Renal cortex interstitium (tissue), 11 donors: ENCODE measurements at regions not wholly inside any gene's neighbourhood (a gene's known extent, or its start where the extent isn't known, plus 50 kb on each side); places are given as distances from the start of the nearest gene placed in this dataset.

Experiments
- DNase-seq, 11 donors: peaks; one replicate each; pipeline ENCODE4 v3.0.0-alpha.2; 2013; ENCODE audit warnings: low read depth in 9 of 11, low spot score in 4 of 11; ENCODE audit errors: extremely low read depth in 1 of 11

GRCh38 chr1:108082738-108083562 is 117.2 kb downstream of the SLC25A24 start:
- no peak for DNase-seq

- DNase-seq = no peak
Observed at GRCh38 chr1:108082001-108082400, 117.0 kb upstream of the VAV3 start.

GRCh38 chr1:108080448-108080847 is 115.5 kb upstream of the VAV3 start:
- DNase-seq = no peak

GRCh38 chr1:108079440-108080025 is 114.6 kb upstream of the VAV3 start:
- no peak for DNase-seq

GRCh38 chr1:108077991-108078390 is 113.0 kb upstream of the VAV3 start:
- DNase-seq = no peak

- DNase-seq = no peak
Observed at GRCh38 chr1:108075055-108075454, 110.1 kb upstream of the VAV3 start.

- DNase-seq = no peak
Observed at GRCh38 chr1:108072776-108073175, 107.8 kb upstream of the VAV3 start.

- DNase-seq = no peak
Observed at GRCh38 chr1:108072212-108072611, 107.2 kb upstream of the VAV3 start.

- no peak for DNase-seq
Observed at GRCh38 chr1:108071601-108072000, 106.6 kb upstream of the VAV3 start.

- no peak for DNase-seq
Observed at GRCh38 chr1:108070662-108071061, 105.7 kb upstream of the VAV3 start.

- DNase-seq = no peak
Observed at GRCh38 chr1:108067884-108068540, 103.0 kb upstream of the VAV3 start.

- DNase-seq = no peak
Observed at GRCh38 chr1:108066808-108067207, 101.8 kb upstream of the VAV3 start.

GRCh38 chr1:108064255-108064654 is 99.3 kb upstream of the VAV3 start:
- no peak for DNase-seq

- DNase-seq = no peak
Observed at GRCh38 chr1:108063703-108064102, 98.7 kb upstream of the VAV3 start.

- no peak for DNase-seq
Observed at GRCh38 chr1:108059945-108060344, 95.0 kb upstream of the VAV3 start.

- peak in 1 of 11 donors; percentile 26 for DNase-seq
Observed at GRCh38 chr1:108057541-108057940, 92.6 kb upstream of the VAV3 start.

GRCh38 chr1:108056436-108056990 is 91.5 kb upstream of the VAV3 start:
- no peak for DNase-seq

GRCh38 chr1:108055387-108055786 is 90.4 kb upstream of the VAV3 start:
- DNase-seq = no peak

GRCh38 chr1:108054396-108054795 is 89.4 kb upstream of the VAV3 start:
- no peak for DNase-seq
